HFFc6 (cell line): ENCODE measurements at regions not wholly inside any gene's neighbourhood (a gene's known extent, or its start where the extent isn't known, plus 50 kb on each side); places are given as distances from the start of the nearest gene placed in this dataset.

ENCODE experiments used
- DNase-seq: peaks from one replicate; pipeline ENCODE4 v3.0.0-alpha.2; 2018
- H3K27ac Mint-ChIP-seq: 2 replicates; pipeline ENCODE4 v1.8.0; 2020; ENCODE audit warnings: mild to moderate bottlenecking, mixed read lengths
- H3K27me3 Mint-ChIP-seq: 2 replicates; pipeline ENCODE4 v1.8.0; 2021; ENCODE audit warnings: mild to moderate bottlenecking, moderate library complexity, mixed read lengths; ENCODE audit not compliant: insufficient read depth
- H3K36me3 Mint-ChIP-seq: 2 replicates; pipeline ENCODE4 v1.8.0; 2021; ENCODE audit warnings: low read depth, mixed read lengths
- H3K4me1 Mint-ChIP-seq: 2 replicates; pipeline ENCODE4 v1.8.0; 2020; ENCODE audit warnings: low read depth, mixed read lengths
- H3K4me3 Mint-ChIP-seq: 2 replicates; pipeline ENCODE4 v1.8.0; 2020; ENCODE audit warnings: mild to moderate bottlenecking, moderate library complexity, mixed read lengths
- H3K9me3 Mint-ChIP-seq: 2 replicates; pipeline ENCODE4 v1.8.0; 2020; ENCODE audit warnings: mild to moderate bottlenecking, mixed read lengths
- TF ChIP-seq, protein P1 (sequence below): fragments of 200-600 bp; sonication (generic); IDR thresholded peaks from 2 replicates; pipeline ENCODE4 v1.5.0; 2021; ENCODE audit warnings: antibody characterized with exemption, mild to moderate bottlenecking

DNA sequence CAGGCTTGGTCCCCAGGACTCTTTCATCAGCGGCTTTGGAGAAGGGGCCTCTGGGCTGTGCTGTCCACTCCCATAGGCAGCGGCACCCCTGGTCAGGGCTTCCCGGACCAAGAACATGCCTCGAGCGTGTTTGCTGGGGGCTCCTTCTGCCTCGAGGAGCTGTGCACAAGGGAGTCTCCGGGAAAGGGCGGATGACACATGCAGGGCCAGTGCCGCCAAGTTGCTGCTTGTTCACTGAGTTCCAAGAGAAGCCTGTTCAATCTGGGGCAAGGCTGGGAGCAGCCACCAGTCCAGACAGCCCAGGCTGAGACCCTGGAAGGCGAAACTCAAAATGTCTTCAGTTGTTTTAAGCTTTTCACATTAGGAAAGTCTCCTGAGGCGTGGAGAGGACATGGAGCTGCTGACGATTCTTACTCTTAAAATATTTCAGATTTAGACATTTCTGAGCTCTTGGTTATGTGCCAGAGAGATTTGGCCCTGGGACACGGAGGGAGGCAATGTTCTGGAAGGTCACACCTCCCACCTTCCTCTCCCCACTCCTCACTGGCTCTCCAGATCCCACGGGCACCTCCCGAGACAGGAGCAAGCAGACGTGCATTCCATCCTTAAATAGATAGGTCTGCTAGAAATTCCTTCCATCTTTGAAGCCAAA, 84.5 kb upstream of the ZNF469 start:
- Mint-ChIP-seq H3K36me3 (no peaks in the 10 kb centered on the region), H3K4me3 (peak overlapping the region; percentile 13; the same call in 1 of the 2 replicates), H3K27ac (peak overlapping the region; percentile 64), H3K27me3 (peaks cover 2% of the 10 kb centered on the region; the same call in 1 of the 2 replicates), H3K9me3 (no peaks in the 10 kb centered on the region), H3K4me1 (peaks cover 53% of the 10 kb centered on the region)
- peak; percentile 32 for DNase-seq
- TF ChIP-seq, protein P1, sequence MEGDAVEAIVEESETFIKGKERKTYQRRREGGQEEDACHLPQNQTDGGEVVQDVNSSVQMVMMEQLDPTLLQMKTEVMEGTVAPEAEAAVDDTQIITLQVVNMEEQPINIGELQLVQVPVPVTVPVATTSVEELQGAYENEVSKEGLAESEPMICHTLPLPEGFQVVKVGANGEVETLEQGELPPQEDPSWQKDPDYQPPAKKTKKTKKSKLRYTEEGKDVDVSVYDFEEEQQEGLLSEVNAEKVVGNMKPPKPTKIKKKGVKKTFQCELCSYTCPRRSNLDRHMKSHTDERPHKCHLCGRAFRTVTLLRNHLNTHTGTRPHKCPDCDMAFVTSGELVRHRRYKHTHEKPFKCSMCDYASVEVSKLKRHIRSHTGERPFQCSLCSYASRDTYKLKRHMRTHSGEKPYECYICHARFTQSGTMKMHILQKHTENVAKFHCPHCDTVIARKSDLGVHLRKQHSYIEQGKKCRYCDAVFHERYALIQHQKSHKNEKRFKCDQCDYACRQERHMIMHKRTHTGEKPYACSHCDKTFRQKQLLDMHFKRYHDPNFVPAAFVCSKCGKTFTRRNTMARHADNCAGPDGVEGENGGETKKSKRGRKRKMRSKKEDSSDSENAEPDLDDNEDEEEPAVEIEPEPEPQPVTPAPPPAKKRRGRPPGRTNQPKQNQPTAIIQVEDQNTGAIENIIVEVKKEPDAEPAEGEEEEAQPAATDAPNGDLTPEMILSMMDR, result no peak

DNA sequence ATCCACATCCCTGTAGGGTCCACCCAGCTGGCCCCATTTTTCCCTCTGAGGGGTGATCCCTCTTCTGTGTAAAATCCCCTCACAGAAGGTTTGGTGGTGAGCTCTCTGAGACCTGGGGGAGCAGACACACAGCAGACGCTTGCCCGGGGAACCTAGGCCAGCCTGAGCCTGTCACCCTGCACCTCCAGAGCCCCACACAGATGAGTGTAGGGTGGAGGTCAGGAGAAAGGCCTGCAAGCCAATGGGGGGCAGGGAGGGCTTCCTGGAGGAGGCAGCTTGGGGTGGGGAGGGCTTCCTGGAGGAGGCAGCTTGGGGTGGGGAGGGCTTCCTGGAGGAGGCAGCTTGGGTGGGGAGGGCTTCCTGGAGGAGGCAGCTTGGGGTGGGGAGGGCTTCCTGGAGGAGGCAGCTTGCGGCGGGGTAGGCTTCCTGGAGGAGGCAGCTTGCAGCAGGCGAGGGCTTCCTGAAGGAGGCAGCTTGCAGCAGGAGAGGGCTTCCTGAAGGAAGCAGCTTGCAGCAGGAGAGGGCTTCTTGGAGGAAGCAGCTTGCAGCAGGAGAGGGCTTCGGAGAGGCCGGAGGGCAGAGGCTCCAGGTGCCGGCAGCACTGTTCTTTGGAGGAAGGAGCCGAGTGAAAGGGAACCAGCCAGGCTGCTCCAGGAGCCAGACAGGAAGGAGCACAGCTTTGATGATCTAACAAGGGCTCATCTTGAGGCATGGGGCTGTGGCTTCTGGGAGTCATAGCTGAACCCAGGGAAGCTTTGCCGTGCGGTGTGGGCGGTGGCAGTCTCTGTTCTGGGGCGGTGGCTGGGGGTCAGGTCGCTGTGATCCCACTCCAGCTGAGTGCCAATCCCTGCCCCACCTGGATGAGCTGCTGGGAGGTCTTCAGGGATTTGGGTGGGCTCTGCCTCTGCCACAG, 83.7 kb upstream of the ZNF469 start:
- H3K9me3 Mint-ChIP-seq, result no peaks in the 10 kb centered on the region
- H3K27me3 Mint-ChIP-seq, result peaks cover 2% of the 10 kb centered on the region
- H3K27ac Mint-ChIP-seq, result peak overlapping the region; percentile 70
- H3K4me3 Mint-ChIP-seq, result no peak overlapping the region
- DNase-seq, result peak; percentile 40
- TF ChIP-seq, protein P1, result no peak
- H3K4me1 Mint-ChIP-seq, result peaks cover 60% of the 10 kb centered on the region
- no peaks in the 10 kb centered on the region for H3K36me3 Mint-ChIP-seq

DNA sequence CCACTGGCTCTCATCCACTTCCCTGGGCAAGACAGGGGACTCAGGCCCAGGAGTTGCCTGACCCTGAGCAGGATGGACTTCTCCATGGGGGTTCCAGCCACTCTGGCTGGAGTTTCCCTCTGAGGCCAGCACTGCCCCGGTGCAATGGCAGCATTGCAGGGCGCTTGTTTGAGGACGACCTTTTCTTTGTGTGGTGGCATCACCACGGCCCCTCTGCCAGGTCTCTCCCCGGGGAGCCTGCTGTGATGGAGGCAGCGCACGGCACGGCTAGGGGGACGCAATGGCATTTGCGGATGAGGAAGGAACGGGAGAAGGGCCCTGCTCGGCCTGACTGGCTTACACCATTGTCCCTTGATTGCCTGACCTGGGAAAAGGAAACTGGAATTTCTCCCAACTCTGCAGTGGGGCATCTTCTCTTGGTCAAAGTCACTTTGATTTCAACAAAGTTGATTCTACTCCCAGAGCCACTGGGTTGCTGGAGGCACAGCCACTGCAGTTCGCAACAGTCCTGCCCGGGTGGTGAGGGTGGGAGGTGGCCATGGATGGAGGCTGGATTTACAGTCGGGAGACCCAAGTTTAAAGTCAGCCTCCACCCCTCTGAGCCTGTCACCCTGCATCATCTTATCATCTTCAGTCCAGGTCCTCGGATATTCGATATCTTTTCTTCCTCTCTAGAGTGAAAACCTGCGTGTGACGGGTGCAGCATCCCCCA, 82.9 kb upstream of the ZNF469 start:
- no peak for DNase-seq
- no peaks in the 10 kb centered on the region for H3K9me3 Mint-ChIP-seq
- TF ChIP-seq, protein P1, result no peak
- no peaks in the 10 kb centered on the region for H3K36me3 Mint-ChIP-seq
- no peak overlapping the region for H3K4me3 Mint-ChIP-seq
- peak overlapping the region; percentile 70 for H3K27ac Mint-ChIP-seq
- H3K27me3 Mint-ChIP-seq, result peaks cover 2% of the 10 kb centered on the region
- peaks cover 69% of the 10 kb centered on the region for H3K4me1 Mint-ChIP-seq

DNA sequence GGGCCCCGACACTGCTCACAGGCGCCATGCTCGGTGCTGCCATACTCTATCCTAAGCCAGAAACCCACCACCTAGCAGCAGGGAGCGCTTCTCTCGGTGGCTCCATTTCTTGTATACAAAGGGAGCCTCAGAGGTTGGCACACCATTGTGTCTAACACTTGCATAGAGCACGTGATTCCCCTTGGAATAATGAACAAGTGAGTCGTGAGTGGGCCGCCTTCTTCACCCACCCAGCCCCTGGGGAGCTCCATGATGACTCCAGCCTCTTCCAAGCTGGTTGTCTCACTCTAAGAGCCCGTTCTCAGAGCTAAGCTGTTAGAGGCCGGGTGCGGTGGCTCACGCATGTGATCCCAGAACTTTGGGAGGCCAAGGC, 82.3 kb upstream of the ZNF469 start:
- H3K27ac Mint-ChIP-seq, result no peak overlapping the region

DNA sequence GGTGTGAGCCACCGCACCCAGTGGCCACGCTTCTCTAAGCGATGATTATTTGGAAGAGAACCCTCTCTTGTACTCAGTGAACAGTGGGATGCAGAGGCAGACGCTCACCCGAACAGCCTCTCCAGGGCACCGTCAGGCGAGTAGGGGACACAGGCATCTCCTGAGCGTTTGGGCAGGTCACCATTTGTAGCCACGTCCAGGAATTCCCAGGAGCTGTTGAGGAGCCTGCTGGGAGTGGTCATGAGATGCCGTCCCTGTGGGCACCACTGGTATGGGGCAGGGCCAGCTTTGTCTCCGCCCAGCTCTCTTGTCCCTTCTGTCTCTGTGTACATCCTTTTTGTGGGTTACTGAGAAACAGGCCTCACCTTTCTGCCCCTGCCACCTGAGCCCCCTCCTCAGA, 81.3 kb upstream of the ZNF469 start:
- Mint-ChIP-seq H3K27me3 (peaks cover 2% of the 10 kb centered on the region), H3K4me1 (peaks cover 82% of the 10 kb centered on the region), H3K4me3 (no peak overlapping the region), H3K9me3 (no peaks in the 10 kb centered on the region), H3K36me3 (no peaks in the 10 kb centered on the region), H3K27ac (no peak overlapping the region)
- TF ChIP-seq, protein P1, result no peak
- DNase-seq, result no peak

More for the DNA sequence above, 82.3 kb upstream of the ZNF469 start:
- no peaks in the 10 kb centered on the region for H3K9me3 Mint-ChIP-seq
- peaks cover 2% of the 10 kb centered on the region for H3K27me3 Mint-ChIP-seq
- DNase-seq, result no peak
- H3K36me3 Mint-ChIP-seq, result no peaks in the 10 kb centered on the region
- H3K4me3 Mint-ChIP-seq, result no peak overlapping the region
- H3K4me1 Mint-ChIP-seq, result peaks cover 74% of the 10 kb centered on the region
- TF ChIP-seq, protein P1, result no peak
